ENCODE measurements at regions not wholly inside any gene's neighbourhood (a gene's known extent, or its start where the extent isn't known, plus 50 kb on each side); places are given as distances from the start of the nearest gene placed in this dataset.

- Histone ChIP-seq H3K4me3 (ENCODE audit: low read length) (no peak overlapping the region), H3K27me3 (ENCODE audit: insufficient read depth, low read depth, low read length) (no peaks in the 10 kb centered on the region), H3K27ac (ENCODE audit: low read length) (peak overlapping the region; percentile 20), H4K20me1 (ENCODE audit: insufficient read depth) (no peaks in the 10 kb centered on the region), H3K9me2 (ENCODE audit: insufficient read depth, low read length) (no peaks in the 10 kb centered on the region), H2AFZ (ENCODE audit: low read depth, low read length) (no peak overlapping the region), H3F3A (ENCODE audit: insufficient read depth, low read length, poor library complexity, severe bottlenecking) (no peaks in the 10 kb centered on the region), H3K36me3 (ENCODE audit: insufficient read depth, low read length) (no peaks in the 10 kb centered on the region), H3K4me2 (ENCODE audit: low read length) (no peak overlapping the region), H3K79me2 (replicated peaks; ENCODE audit: insufficient read depth, low read length) (no peaks in the 10 kb centered on the region), H3K9me3 (ENCODE audit: low read length) (no peaks in the 10 kb centered on the region), H3K9ac (ENCODE audit: low read length) (no peak overlapping the region)
- TF ChIP-seq, protein P1, sequence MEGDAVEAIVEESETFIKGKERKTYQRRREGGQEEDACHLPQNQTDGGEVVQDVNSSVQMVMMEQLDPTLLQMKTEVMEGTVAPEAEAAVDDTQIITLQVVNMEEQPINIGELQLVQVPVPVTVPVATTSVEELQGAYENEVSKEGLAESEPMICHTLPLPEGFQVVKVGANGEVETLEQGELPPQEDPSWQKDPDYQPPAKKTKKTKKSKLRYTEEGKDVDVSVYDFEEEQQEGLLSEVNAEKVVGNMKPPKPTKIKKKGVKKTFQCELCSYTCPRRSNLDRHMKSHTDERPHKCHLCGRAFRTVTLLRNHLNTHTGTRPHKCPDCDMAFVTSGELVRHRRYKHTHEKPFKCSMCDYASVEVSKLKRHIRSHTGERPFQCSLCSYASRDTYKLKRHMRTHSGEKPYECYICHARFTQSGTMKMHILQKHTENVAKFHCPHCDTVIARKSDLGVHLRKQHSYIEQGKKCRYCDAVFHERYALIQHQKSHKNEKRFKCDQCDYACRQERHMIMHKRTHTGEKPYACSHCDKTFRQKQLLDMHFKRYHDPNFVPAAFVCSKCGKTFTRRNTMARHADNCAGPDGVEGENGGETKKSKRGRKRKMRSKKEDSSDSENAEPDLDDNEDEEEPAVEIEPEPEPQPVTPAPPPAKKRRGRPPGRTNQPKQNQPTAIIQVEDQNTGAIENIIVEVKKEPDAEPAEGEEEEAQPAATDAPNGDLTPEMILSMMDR (IDR thresholded peaks at IDR 0.05; ENCODE audit: poor library complexity, severe bottlenecking) = no peak
- TF ChIP-seq MXI1 (conservative IDR thresholded peaks at IDR 0.05; ENCODE audit: poor library complexity, severe bottlenecking) (no peak), RAD21 (conservative IDR thresholded peaks at IDR 0.05) (no peak), SMC3 (conservative IDR thresholded peaks at IDR 0.05; ENCODE audit: poor library complexity) (no peak)
Observed at GRCh38 chr1:30606166-30606565, 117.2 kb downstream of the MATN1 start.

DNA sequence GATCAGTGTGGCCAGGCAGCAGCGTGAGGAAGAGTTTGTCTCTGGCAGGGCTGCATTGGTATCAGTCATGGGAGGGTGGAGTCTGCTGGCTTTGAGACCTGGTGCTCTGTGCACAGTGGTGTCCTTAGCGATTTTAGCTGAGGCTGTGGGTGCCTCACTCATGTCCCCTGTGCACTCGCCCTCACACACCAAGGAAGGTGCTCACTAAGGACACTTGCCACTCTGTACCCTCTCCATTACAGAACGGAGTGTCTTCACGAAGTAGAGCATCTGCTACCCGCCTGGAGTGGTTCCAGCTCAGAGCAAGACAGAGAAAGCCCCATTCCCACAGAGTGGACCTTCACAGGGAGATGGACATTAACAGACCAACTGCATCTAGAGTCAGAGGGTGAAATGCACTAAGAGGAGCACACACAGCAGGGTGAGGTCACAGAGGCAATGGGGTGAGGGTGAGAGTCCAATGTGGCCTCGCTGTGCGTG is 117.9 kb downstream of the MATN1 start:
- no peak for TF ChIP-seq MXI1 (conservative IDR thresholded peaks at IDR 0.05; ENCODE audit: poor library complexity, severe bottlenecking)
- TF ChIP-seq, protein P1 (IDR thresholded peaks at IDR 0.05; ENCODE audit: poor library complexity, severe bottlenecking) = no peak
- no peak for TF ChIP-seq TAF1 (IDR thresholded peaks at IDR 0.05; ENCODE audit: low read depth)
- TF ChIP-seq POLR2AphosphoS5 (IDR thresholded peaks at IDR 0.05) = no peak
- TF ChIP-seq RAD21 (conservative IDR thresholded peaks at IDR 0.05) = no peak
- no peak for TF ChIP-seq EP300 (conservative IDR thresholded peaks at IDR 0.05; ENCODE audit: poor library complexity, severe bottlenecking)
- no peak for TF ChIP-seq SMC3 (conservative IDR thresholded peaks at IDR 0.05; ENCODE audit: poor library complexity)
- TF ChIP-seq EZH2 (IDR thresholded peaks at IDR 0.05; ENCODE audit: borderline replicate concordance, insufficient read depth, low read length, poor library complexity, severe bottlenecking) = no peak
- no peak for TF ChIP-seq REST (IDR thresholded peaks at IDR 0.05; ENCODE audit: borderline replicate concordance)
- H4K20me1 ChIP-seq (ENCODE audit: insufficient read depth) = no peaks in the 10 kb centered on the region
- no peaks in the 10 kb centered on the region for H3K79me2 ChIP-seq (replicated peaks; ENCODE audit: insufficient read depth, low read length)
- H3K4me2 ChIP-seq (ENCODE audit: low read length) = no peak overlapping the region
- no peaks in the 10 kb centered on the region for H3K36me3 ChIP-seq (ENCODE audit: insufficient read depth, low read length)
- H3K27ac ChIP-seq (ENCODE audit: low read length) = no peak overlapping the region
- no peaks in the 10 kb centered on the region for H3K9me2 ChIP-seq (ENCODE audit: insufficient read depth, low read length)
- no peak overlapping the region for H2AFZ ChIP-seq (ENCODE audit: low read depth, low read length)
- H3K9me3 ChIP-seq (ENCODE audit: low read length) = no peaks in the 10 kb centered on the region
- no peak overlapping the region for H3K4me3 ChIP-seq (ENCODE audit: low read length)
- no peaks in the 10 kb centered on the region for H3K27me3 ChIP-seq (ENCODE audit: insufficient read depth, low read depth, low read length)
- no peaks in the 10 kb centered on the region for H3F3A ChIP-seq (ENCODE audit: insufficient read depth, low read length, poor library complexity, severe bottlenecking)
- no peak overlapping the region for H3K9ac ChIP-seq (ENCODE audit: low read length)

Measured in neural cell (in vitro differentiated cells).